ENCODE measurements at regions not wholly inside any gene's neighbourhood (a gene's known extent, or its start where the extent isn't known, plus 50 kb on each side); places are given as distances from the start of the nearest gene placed in this dataset.

DNA sequence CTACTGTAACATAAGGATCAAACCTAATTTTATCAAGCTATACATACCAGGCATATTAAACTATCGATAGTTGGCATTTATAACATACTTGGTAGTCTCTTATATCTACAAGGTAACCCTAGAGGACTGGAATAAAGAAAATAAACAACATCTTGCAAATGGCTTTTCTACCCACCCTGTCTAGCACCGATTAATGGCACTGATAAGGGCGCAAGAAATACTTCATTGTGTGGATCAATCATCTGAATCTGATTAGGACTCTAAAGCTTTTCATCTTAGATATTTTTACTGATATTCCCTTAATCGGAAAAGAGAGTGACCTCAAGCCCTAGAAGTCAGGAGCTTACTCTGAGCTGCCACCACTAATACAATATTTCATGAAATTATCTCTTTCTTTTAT is 1461.7 kb upstream of the PIK3C3 start:
- DNase-seq, result no peak

DNA sequence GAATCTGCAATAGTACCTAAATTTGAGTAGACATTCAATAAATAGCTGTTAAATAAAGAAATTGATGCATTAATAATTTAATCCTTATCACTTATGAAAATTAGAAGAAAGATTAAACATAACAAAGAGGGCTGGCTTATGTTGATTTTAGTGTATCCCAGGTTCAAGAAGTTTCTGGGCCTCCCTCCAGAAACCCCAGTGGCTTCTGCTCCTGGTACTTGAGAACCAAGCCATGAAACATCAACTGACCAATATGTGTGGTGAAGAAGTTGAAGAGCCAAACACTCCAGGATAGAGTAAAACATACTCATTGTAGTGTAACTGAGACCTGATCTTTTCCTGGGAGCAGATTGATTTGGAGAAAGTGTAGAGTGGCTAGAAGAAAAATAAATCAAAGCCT is 1465.7 kb upstream of the PIK3C3 start:
- DNase-seq, result no peak

DNA sequence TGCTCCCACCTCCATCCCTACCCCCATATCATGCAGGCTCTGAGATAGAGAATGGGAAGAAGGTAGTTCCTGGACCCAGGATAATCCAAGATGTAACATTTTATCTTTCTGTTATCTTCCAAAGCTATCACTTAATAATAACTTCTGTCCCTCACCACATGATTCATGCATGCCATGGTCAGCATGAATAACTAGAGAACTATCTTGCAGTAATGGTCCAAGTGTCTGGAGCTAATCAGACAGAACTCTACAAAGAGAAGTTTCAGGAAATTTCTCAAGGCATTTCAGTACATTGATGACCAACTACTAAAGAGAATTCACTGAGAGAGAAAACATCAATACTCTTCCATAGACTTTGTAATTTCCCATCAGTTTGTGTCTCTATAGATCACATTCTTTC is 1469.7 kb upstream of the PIK3C3 start:
- no peak for DNase-seq

DNA sequence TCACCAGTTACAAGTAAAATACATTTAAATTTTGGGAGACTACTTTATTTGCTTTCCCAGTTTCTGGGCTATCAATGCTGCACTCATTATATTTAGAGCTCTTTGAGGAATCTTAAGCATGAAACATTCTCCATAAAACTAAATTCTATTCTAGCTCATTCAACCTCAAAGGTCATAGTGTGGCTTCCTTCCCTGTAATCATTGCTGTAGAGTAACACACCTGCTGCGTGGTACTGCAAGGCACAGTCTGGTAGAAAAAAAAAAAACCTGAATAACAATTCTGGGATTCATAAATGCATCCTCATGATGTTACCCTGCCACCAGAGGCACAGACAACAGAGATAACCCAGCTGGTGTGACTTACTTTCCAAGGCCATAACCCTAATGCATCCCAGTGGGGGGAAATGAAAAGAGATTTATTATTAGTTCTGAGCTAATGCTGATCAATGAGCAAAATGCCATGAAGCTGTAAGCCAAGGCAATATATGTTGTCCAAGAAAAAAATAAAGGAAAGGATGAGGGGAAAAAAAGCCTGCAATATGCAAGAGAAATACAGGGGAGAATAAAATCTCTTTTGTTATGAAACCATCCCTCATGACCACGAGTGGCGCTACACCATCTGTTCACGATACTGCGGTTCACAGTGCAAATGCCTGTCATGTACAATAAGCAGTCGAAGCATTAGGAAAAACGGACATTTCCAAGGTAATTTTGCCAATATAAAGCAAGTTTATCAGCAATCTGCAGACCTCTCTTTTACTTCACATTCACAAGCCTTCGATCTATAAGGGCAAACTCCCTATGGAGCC is 1481.6 kb upstream of the PIK3C3 start:
- peak; percentile 21 to 45 for DNase-seq

DNA sequence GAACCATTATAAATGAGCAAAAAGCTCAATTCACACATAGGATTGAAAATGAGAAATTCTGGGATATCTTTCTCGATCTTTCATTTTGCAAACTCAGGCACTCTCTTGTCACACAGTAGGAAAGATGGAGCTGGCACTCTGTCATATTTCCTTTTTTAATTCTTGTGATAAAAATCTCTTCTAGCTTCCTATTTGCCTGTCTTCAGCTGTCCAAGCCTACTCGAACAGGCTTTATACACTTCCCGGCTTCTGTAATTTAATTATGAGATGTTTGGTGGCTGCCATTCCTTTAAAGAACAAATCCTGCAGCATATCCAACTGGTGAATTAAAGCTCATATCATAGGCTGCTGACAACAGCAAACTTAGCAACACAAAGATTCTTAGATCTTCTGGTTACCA is 1484.3 kb upstream of the PIK3C3 start:
- DNase-seq, result no peak

DNA sequence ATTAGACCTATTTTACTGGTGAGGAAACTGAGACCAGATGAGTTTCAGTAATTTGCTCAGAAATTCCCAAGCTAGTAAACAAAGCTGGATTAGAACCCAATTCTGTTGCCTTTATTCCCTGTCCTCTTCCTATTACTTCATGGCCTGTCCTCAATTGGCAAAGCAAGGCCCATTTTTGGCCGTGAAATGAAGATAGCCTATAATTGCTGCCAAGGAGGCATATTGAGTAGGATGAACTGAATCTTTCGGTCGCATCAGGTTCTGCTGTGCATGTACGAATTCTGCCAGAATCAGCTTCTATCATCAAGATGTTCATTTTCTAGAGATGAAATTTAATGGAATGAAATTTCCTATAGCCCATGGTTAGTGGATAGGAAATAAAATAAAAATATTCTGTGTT is 1485.2 kb upstream of the PIK3C3 start:
- no peak for DNase-seq

DNA sequence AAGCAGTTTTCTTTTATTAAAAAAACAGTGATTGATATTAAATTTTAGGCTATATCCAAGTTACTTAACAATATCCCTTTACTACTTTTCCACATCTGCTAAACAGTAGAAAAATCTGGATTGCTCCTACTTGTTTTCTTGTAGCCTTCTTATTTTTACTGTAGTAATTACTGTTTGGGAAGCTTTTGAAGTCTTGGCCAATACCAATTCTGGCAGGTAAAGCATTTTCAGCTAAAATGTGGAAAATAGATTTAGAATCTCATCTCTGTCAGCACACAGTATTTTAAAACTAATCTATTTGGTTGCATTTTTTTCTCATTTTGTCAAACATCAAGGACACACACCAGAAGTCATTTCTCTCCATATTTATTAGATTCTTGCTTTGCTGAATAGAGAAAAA is 1485.7 kb upstream of the PIK3C3 start:
- DNase-seq, result no peak

DNA sequence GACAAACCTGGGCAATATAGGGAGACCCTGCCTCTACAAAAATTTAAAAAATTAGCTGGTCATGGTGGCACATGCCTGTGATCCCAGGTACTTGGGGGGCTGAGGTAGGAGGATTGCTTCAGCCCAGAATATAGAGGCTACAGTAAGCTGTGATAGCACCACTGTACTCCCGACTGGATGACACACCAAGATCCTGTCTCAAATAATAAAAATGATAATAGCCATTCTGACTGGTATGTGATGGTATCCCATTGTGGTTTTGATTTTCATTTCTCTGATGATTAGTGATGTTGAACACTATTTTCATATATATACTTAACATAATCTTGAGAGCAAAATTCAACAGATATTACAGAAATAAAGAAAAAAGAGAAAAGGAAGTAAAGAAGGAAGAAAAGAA is 1491.0 kb upstream of the PIK3C3 start:
- no peak for DNase-seq

DNA sequence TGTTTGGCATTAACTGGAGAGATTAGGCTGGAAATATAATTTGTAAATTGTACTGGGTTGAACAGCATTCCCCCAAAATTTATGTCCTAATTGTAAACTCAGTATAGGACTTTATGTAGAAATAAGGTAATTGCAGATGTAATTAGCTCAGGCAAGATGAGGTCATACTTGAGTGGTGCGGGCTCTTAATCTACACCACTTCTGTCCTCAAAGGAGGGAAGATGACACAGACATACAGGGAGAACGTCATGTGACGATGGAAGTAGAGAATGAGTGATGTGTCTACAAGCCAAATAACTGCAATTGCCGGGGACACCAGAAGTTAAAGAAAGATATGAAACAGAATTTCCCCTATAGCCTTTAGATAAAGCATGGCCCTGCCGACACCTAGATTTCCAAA is 1501.1 kb upstream of the PIK3C3 start:
- DNase-seq, result no peak

DNA sequence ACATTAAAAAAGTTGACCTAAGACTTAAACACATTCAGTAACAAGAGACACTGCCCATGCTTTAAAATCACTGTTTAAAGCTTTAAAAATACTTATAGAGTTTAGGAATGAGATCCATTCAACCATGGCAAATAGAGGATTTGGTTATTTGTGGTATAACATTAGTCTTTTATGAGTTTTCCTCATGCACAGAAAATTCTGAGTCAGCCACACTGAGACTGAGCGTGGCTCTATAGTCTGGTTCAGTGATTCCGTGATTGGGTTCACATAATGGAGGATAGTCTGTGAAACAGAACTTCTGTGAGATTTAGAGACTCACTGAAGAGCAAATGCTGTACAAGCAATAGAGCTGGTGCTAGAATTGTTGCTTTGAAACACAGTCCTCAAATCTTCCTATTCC is 1502.4 kb upstream of the PIK3C3 start:
- DNase-seq, result no peak

DNA sequence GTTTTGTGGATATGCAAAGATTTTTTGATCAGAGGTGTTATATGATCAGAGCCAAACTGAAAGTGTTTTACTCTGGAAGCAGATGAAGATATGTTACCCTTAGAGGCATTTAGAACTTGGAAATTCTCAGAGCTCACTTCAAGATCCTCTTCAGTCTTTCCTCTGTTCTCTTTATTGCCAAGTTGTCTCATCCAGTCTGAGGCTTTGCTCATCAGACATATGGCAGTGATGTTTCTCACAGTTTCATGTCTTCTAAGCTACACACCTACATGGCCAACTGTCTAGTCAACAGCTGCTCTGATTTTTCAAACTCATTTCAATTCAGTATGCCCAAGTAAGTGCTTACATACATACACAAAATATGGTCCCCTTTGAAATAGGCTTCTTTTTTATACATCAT is 1504.3 kb upstream of the PIK3C3 start:
- DNase-seq, result no peak

DNA sequence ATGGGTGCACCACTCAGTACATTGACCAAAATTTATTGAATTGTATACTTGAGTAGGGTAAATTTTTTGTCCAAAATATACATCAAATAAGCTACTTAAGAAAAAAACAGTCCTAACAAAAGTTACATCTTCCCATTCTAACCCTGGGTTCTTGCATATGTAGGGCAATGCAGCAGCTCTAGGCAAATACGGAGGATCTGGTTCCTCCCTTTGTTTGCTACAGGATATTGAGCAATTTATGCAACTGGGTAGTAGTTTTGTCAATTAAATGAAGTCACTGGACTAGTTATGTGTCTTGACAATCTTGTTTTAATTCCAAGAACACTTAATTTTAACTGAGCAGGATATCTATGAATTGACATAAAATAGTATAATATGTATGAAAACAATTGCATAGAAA is 1507.2 kb upstream of the PIK3C3 start:
- DNase-seq, result no peak

DNA sequence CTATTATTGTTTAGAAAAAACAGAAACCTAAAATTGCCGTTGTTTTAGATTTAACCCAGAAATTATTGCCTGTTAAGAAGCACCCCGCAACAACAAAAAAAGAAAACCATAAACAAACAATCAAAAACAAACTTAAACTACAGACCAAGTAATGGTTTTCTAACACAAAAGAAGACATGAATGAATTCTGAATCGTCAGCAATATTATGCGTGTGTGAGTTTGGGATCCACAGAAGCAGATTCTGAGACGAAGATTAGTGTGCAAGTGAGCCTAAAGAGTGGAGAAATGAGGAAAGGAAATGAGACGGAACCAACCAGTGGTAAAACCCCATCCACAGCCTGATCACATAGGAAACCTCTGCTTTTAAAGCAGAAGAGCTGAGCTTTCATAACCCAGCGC is 1514.9 kb upstream of the PIK3C3 start:
- DNase-seq, result no peak

DNA sequence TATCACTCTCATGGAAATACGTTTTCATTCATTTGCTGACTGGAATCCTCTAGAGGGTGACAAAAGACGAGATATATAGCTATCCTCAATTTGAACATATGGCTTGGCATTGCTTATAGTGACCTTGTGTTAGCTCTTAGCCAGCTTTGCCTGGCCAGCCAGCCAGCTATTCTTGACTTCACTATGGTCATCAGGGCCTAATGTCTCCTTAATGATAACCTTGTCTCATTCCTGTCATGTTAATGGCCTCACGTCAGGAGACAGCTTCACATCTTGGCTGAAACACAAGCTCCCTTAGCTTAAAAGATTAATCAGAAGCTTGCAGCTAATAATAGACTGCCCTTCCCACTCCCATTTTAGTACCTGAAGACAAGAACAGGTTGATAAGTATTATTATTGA is 1517.5 kb upstream of the PIK3C3 start:
- peak; percentile 8 to 54 for DNase-seq

DNA sequence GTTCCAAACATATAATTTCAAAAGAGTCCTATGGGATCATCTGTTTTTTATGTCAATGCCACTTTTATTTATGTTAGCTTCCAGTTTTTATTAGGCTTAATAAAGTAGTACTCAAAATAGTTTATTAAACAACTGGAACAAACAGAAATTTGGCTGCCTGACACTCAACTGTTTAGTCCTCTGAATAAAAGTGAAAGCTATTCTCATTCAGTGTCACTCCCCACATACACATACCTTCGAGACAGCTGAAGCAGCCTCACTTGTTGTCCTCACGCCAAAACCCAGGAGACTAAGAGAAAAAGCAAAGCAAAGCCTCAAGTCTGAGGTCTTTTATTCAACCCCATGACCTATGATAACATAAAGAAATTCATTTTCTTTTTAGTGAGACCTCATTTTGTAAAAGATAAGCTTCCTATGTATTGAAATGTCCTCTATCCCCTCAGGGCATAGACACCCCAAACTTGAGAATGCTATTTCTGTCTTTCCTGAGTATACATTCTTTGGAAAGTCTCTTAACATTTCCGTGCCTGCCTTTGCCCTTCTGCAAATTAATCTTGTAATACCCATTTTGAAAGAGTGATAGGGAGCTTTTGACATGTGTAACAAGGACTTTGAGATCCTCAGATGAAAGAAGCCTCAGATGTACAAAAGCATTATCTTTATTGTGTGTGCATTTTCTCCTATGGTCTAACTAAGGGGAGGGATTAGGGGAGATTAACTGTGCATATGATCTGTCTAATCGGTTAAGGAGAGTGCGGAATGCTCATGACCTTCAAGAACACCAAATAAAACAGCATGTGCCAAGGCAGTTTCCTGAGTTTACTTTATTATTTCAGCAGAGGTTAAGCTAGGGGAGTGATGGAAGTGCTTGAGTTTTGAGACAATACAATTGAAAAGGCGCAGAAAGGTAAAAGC is 1523.7 kb upstream of the PIK3C3 start:
- DNase-seq, result peak; percentile 58 to 87

DNA sequence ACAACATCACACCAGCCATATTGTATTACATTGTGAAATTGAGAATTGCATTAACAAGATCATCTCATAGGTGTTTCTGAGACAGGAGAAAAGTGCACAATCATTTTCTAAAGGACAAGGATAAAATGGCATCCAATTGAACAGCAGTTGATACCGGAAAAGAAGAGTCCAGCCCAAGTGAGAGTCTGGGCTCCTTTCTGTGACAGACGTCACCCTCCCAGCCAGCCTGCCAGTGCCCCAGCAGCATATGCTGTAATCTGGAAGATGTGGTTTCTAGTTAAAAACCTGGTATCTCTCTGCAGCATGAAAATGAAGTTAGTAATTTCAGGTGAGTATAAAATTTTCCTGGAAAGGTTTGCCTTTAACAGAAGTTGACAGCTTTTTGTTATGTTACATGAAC is 1531.7 kb upstream of the PIK3C3 start:
- no peak for DNase-seq

DNA sequence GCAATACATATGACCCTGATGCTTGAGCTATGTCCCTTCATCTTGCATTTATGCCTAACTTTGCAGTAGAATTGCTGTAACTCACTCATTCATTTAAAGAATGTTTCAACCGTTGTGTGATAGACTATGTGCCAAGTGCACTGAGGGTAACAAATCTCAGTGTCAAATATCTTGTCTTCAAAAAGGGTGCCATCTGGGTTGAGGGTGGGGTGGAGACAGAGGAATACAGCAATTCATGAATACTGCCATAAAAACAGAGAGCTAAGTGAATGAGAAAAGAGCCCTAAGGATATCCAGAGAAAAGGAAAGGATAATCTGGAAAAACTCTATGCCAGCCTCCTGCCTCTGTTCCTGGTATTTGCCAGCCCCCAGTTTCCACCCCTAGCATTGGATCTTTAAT is 1534.4 kb upstream of the PIK3C3 start:
- DNase-seq, result peak in 1 of 2 experiments; percentile 1

DNA sequence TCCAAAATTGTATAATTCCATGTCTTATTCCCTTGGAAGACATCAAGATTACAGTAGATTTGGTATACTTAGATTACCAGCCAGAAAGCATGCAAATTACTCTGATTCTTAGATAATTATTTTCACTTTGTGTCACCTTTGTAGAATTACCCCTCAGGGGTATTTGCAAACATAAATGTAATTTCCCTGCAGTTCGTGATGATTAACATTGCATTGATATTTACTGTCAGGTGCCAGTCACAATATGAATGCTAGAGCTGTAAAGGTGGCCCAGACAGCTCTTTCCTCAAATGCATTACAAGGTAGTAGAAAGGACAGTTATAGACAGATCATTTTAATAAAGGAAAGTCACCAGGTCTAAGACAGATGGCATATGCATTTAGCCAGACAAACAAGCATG is 1537.5 kb upstream of the PIK3C3 start:
- no peak for DNase-seq

DNA sequence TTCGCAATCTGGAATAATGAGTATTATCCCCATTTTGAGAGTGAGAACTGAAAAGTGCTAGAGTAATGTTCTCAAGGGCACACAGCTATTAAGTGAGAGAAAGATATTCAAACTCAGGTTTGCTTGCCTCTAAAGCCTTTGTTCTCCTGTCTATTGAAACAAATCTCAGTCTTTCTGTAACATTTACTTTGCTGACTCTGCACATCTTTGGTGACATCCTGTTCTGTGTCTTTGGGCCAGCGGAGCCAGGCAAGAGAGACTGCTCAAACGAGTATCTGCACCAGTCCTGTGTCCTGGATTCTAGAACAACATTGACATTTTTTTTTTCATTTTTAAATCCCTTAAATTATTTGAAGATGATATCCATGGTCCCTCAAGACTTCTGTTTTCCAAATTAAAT is 1539.2 kb upstream of the PIK3C3 start:
- no peak for DNase-seq

DNA sequence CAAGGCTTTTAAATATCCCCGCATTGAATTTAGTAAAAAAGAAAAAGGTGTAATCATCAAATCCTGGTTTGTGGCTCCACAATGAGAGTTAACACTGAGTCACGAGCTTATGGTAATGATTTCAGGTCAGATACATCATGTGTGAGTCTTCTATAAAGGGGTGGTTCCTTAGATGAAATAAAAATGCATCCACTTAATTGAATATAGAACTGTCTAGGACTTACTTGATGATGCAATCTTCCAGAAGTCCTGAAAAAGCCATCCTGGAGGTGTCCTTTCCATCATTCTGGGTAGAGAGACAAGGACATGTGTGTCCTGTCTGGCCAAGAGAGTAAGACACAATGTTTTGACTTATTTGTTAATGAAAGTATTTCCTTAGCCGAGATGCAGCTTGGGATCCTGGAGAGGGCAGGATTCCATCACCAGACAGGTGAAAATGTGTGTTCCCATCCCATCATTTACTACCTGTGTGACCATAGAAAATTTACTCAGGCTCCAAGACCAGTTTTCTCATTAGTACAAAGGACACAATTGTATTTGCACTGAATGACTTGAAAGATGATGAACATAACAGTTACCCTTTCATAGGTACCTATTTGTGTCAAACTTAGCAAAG is 1539.8 kb upstream of the PIK3C3 start:
- DNase-seq, result peak in 1 of 2 experiments; percentile 9

DNA sequence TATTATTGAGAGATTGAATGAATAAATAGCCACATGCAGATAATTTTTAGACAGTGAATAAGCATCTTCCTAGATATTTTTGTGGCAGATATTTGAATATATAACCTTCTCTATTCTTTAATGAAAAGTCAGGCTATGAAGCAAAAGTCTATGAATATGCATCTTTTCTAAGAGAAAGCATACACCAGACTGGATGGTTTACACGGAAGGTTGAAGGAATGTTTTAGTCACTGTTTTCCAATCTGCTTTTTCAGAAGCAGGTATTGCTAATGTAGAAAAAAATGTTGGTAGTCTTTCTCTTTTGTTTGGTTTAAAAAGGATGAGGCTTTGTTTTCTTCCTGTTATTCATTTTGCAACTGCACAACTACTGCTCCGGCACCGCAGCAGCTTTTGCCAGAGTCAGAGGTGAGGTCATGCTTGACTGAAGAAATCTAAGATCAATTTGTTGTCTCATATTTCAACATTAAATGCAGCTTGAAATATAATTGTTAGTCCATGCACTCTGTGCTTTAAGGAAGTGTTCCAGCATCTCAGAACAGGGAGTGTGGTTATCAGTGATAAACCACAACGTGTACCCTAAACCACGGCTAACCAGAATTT is 1540.8 kb upstream of the PIK3C3 start:
- DNase-seq, result peak in 1 of 2 experiments; percentile 4

DNA sequence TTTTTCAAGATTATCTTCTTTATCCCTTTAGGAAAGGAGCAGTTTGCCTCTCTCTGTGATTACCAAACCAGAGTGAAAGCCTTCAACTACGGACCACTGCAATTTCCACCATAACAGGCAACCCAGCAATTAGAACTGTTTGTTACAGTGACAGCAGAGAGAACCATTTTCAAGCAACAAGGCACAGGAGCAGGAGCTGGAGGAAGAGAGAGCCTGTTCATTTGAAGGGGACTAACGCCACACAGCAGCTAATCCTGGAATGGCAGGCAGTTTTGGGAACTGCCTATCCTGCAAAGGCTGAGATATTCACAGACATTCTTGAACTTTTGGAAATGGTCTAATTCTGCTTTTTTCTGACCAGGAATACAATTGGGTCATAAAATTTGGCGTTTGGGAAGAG is 1541.9 kb upstream of the PIK3C3 start:
- DNase-seq, result peak; percentile 4 to 59

DNA sequence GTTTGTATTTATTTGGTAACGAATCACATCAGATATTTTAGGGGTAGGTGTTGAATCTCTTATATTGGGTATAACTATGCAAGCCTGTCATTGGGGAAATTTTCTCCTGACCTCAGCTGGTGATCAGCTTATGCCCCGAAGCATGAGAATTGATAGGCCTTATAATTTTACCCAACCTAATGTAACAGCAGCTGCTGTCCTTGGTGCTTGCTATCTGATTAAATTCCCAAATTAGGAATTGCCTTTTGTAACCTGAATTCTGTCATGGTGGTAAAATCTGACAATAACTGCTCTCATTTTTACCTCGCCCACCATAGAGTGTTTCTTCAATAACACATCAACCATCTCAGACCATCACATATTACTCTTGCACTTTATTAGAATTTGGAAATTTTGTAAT is 1542.6 kb upstream of the PIK3C3 start:
- no peak for DNase-seq
